ENCODE measurements at regions not wholly inside any gene's neighbourhood (a gene's known extent, or its start where the extent isn't known, plus 50 kb on each side); places are given as distances from the start of the nearest gene placed in this dataset.

DNA sequence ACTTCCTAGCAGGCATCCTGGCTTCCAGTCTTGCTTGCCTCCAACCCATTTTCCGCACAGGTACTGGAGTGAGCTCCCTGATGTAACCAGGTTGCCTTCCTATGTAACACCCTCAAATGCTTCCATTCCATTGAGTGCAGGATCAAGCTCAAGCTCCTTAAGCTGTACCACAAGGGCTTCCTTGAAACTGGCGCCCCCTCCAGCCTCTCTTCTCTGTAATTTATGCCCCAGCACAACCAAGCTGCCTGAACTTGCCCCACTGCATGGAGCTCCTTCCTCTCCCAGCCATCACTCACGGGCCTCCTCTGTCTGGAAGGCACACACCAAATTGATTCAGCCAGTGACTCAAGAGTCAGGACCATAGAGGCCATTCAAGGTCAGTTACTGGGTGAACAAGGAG is 234.8 kb upstream of the RPL38 start:
- H3K36me3 ChIP-seq (ENCODE audit: control insufficient read depth in 2 of 2, insufficient read depth in 2 of 2, low read length in 1 of 2): no peaks in the 10 kb centered on the region
- no peak overlapping the region for H3K4me3 ChIP-seq (ENCODE audit: low read length in 2 of 2)
- 83% methylated on average over 3 of the region's 3 CpGs for WGBS
- H3K4me1 ChIP-seq (ENCODE audit: control insufficient read depth in 2 of 2, insufficient read depth in 2 of 2, low read length in 2 of 2): no peaks in the 10 kb centered on the region
- H3K27ac ChIP-seq (ENCODE audit: low read depth in 1 of 2, low read length in 1 of 2): no peak overlapping the region
- no peak for DNase-seq (ENCODE audit: low read depth in 6 of 9, low spot score in 9 of 9)
- H3K27me3 ChIP-seq (ENCODE audit: control insufficient read depth in 2 of 2, insufficient read depth in 1 of 2, low read length in 1 of 2): peaks cover 0 to 10% of the 10 kb centered on the region in 2 donors
- no peaks in the 10 kb centered on the region for H3K9me3 ChIP-seq (ENCODE audit: control insufficient read depth in 2 of 2, insufficient read depth in 1 of 2, low read length in 1 of 2)

DNA sequence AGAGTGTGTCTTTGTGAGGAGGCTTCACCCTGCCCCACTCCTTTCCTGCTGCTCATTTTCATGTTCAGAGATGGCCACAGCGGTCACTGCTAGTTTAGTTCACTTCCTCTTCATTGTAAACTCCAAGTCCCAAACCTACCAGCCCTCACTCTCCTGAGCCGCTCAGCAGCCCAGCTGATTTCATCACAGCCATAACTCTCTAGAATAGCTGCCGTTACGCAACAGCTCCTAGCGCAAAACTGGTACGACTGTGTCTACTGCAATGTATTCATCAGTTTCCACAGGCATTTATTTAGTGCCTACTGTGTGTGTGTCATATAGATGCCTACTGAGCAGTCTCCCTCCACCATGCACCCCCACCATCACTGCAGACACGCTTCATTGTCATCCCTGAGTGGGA is 233.5 kb upstream of the RPL38 start:
- WGBS: 57% methylated on average over 7 of the region's 7 CpGs
- H3K4me1 ChIP-seq (ENCODE audit: control insufficient read depth in 2 of 2, insufficient read depth in 2 of 2, low read length in 2 of 2): no peaks in the 10 kb centered on the region
- H3K27me3 ChIP-seq (ENCODE audit: control insufficient read depth in 2 of 2, insufficient read depth in 1 of 2, low read length in 1 of 2): peaks cover 0 to 10% of the 10 kb centered on the region in 2 donors
- H3K9me3 ChIP-seq (ENCODE audit: control insufficient read depth in 2 of 2, insufficient read depth in 1 of 2, low read length in 1 of 2): no peaks in the 10 kb centered on the region
- H3K27ac ChIP-seq (ENCODE audit: low read depth in 1 of 2, low read length in 1 of 2): no peak overlapping the region
- no peak for DNase-seq (ENCODE audit: low read depth in 6 of 9, low spot score in 9 of 9)
- no peaks in the 10 kb centered on the region for H3K36me3 ChIP-seq (ENCODE audit: control insufficient read depth in 2 of 2, insufficient read depth in 2 of 2, low read length in 1 of 2)
- H3K4me3 ChIP-seq (ENCODE audit: low read length in 2 of 2): no peak overlapping the region

DNA sequence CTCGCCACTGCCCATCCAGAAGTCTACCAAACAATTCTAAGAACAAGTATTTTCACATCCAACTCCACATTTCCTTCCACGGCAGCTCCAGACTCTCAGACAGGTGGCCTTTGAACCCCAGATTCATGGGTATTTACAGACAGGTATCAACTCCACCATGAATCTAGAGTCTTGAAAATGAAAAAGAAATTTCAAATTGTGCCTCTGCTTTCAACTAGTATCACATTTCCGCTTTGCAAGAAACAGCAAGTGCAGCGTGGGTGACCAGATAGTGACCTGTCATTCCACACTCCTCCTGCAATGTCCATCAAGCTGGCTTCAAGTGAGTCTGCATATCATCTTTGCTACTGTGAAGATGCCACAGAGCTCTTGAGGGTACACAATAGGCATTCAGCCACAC is 232.4 kb upstream of the RPL38 start:
- WGBS: 89% methylated on average over 4 of the region's 4 CpGs

DNA sequence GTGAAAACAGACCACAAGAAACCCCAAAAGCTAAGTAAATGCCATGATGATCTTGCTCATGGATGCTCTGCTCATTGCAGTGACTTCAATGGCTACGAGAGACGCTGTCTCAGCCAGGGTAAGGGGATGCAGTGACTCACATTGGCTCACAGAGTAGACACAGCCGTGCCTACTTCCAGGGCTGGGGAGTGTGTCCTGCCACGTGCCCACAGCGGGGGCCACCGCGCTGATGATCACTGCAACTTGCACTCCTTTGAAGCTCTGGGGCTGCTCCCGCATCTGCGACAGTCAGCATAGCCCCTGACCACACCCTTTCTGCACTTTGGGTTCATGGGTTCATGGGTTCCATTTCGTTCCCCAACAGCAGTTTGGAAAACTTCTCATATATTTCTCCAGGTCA is 231.4 kb upstream of the RPL38 start:
- Histone ChIP-seq H3K4me3 (ENCODE audit: low read length in 2 of 2) (no peak overlapping the region), H3K27ac (ENCODE audit: low read depth in 1 of 2, low read length in 1 of 2) (no peak overlapping the region), H3K4me1 (ENCODE audit: control insufficient read depth in 2 of 2, insufficient read depth in 2 of 2, low read length in 2 of 2) (peaks cover 0 to 8% of the 10 kb centered on the region in 2 donors), H3K9me3 (ENCODE audit: control insufficient read depth in 2 of 2, insufficient read depth in 1 of 2, low read length in 1 of 2) (no peaks in the 10 kb centered on the region), H3K36me3 (ENCODE audit: control insufficient read depth in 2 of 2, insufficient read depth in 2 of 2, low read length in 1 of 2) (no peaks in the 10 kb centered on the region), H3K27me3 (ENCODE audit: control insufficient read depth in 2 of 2, insufficient read depth in 1 of 2, low read length in 1 of 2) (peaks cover 0 to 10% of the 10 kb centered on the region in 2 donors)
- DNase-seq (ENCODE audit: low read depth in 6 of 9, low spot score in 9 of 9): no peak
- 93% methylated on average over 10 of the region's 10 CpGs for WGBS

More for the DNA sequence above, 232.4 kb upstream of the RPL38 start:
- Histone ChIP-seq H3K36me3 (ENCODE audit: control insufficient read depth in 2 of 2, insufficient read depth in 2 of 2, low read length in 1 of 2) (no peaks in the 10 kb centered on the region), H3K4me1 (ENCODE audit: control insufficient read depth in 2 of 2, insufficient read depth in 2 of 2, low read length in 2 of 2) (peaks cover 0 to 4% of the 10 kb centered on the region in 2 donors), H3K4me3 (ENCODE audit: low read length in 2 of 2) (no peak overlapping the region), H3K27ac (ENCODE audit: low read depth in 1 of 2, low read length in 1 of 2) (no peak overlapping the region), H3K9me3 (ENCODE audit: control insufficient read depth in 2 of 2, insufficient read depth in 1 of 2, low read length in 1 of 2) (no peaks in the 10 kb centered on the region), H3K27me3 (ENCODE audit: control insufficient read depth in 2 of 2, insufficient read depth in 1 of 2, low read length in 1 of 2) (peaks cover 0 to 10% of the 10 kb centered on the region in 2 donors)
- DNase-seq (ENCODE audit: low read depth in 6 of 9, low spot score in 9 of 9): no peak

DNA sequence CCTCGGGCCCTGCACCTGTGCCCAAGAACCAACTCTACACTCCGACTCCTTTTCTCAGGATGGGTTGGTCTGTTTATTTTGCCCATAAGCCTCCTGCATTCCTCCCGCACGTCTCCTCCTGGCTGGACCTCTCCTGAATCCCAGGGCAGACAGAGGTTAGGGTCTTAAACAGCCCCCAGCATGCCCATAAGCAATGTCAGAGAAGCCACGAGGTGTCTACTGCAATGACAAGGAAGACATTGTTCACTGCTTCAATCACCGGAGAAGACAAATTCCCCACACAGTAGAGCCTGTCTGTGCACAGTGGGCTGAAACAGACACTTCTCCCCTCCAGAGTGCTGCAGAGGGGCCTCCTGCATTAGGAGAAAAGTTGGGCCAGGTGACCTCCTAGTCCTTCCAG is 230.6 kb upstream of the RPL38 start:
- 90% methylated on average over 6 of the region's 6 CpGs for whole genome bisulfite sequencing
- Histone ChIP-seq H3K27me3 (ENCODE audit: control insufficient read depth in 2 of 2, insufficient read depth in 1 of 2, low read length in 1 of 2) (peaks cover 0 to 10% of the 10 kb centered on the region in 2 donors), H3K9me3 (ENCODE audit: control insufficient read depth in 2 of 2, insufficient read depth in 1 of 2, low read length in 1 of 2) (no peaks in the 10 kb centered on the region), H3K36me3 (ENCODE audit: control insufficient read depth in 2 of 2, insufficient read depth in 2 of 2, low read length in 1 of 2) (no peaks in the 10 kb centered on the region), H3K4me3 (ENCODE audit: low read length in 2 of 2) (no peak overlapping the region), H3K4me1 (ENCODE audit: control insufficient read depth in 2 of 2, insufficient read depth in 2 of 2, low read length in 2 of 2) (peaks cover 0 to 13% of the 10 kb centered on the region in 2 donors), H3K27ac (ENCODE audit: low read depth in 1 of 2, low read length in 1 of 2) (no peak overlapping the region)
- DNase-seq (ENCODE audit: low read depth in 6 of 9, low spot score in 9 of 9): no peak

DNA sequence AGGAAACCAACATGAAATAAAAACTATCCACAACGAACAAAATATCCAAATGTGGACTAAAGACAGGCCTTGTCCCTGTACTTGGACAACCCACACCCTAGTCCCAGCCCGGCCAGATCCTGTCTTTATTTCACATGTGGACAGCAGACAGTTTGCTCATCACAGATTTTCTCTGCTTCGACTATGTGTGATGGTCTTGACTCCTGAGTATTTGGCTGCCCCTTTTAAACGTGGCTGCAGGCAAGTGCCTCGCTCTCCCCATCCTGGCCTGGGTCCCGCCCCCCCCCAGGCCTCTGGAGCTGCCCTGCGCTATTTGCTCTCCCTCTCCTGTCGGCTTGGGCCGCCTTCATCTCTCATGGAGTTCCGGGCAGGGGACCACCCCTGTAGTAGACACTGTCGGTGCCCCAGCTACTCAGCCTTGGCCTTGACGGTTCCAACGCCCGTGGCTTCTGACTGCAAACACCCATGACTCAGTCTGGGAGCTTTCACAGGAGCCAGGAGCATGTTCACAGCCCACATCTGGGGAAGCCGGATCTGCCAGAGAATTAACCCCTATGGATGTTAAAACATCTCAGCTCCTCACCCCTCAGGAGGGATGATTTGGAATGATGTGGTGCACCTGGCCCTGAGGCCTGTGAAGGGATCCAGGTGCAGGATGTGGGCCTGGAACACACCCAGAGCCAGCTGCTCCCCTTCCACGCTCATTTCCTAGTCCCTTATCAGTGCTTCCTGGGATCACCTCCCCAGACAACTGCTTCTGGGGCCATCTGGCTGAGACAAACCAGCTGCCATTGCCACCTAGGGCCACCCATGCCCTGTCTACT is 229.7 kb upstream of the RPL38 start:
- 92% methylated on average over 16 of the region's 16 CpGs for WGBS
- no peaks in the 10 kb centered on the region for H3K36me3 ChIP-seq (ENCODE audit: control insufficient read depth in 2 of 2, insufficient read depth in 2 of 2, low read length in 1 of 2)
- no peak for DNase-seq (ENCODE audit: low read depth in 6 of 9, low spot score in 9 of 9)
- no peak overlapping the region for H3K27ac ChIP-seq (ENCODE audit: low read depth in 1 of 2, low read length in 1 of 2)
- H3K27me3 ChIP-seq (ENCODE audit: control insufficient read depth in 2 of 2, insufficient read depth in 1 of 2, low read length in 1 of 2): peaks cover 0 to 6% of the 10 kb centered on the region in 2 donors
- no peaks in the 10 kb centered on the region for H3K9me3 ChIP-seq (ENCODE audit: control insufficient read depth in 2 of 2, insufficient read depth in 1 of 2, low read length in 1 of 2)
- H3K4me3 ChIP-seq (ENCODE audit: low read length in 2 of 2): no peak overlapping the region
- peaks cover 0 to 13% of the 10 kb centered on the region in 2 donors for H3K4me1 ChIP-seq (ENCODE audit: control insufficient read depth in 2 of 2, insufficient read depth in 2 of 2, low read length in 2 of 2)

DNA sequence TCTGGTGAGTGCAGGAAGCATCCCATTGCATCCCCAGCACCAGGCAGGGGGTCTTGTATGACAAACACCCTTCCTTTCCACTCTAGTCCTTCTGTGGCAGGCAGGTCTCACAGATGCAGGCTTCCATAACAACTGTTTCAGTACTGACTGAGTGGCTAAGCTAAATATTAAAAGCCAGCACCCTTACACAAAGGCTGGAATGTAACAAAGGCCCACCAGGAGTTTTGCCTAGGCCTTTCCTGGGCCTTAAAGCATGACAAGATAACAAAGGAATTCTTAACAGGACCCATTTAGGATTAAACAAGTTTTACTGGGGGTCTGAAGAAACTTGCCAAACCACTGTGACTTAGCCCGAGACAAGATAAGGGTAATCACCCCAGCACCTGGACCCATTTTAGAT is 228.9 kb upstream of the RPL38 start:
- WGBS: 97% methylated on average over 1 of the region's 1 CpG
- no peaks in the 10 kb centered on the region for H3K36me3 ChIP-seq (ENCODE audit: control insufficient read depth in 2 of 2, insufficient read depth in 2 of 2, low read length in 1 of 2)
- peaks cover 0 to 13% of the 10 kb centered on the region in 2 donors for H3K4me1 ChIP-seq (ENCODE audit: control insufficient read depth in 2 of 2, insufficient read depth in 2 of 2, low read length in 2 of 2)
- H3K9me3 ChIP-seq (ENCODE audit: control insufficient read depth in 2 of 2, insufficient read depth in 1 of 2, low read length in 1 of 2): no peaks in the 10 kb centered on the region
- no peak for DNase-seq (ENCODE audit: low read depth in 6 of 9, low spot score in 9 of 9)
- peaks cover 0 to 6% of the 10 kb centered on the region in 2 donors for H3K27me3 ChIP-seq (ENCODE audit: control insufficient read depth in 2 of 2, insufficient read depth in 1 of 2, low read length in 1 of 2)
- no peak overlapping the region for H3K27ac ChIP-seq (ENCODE audit: low read depth in 1 of 2, low read length in 1 of 2)
- no peak overlapping the region for H3K4me3 ChIP-seq (ENCODE audit: low read length in 2 of 2)

DNA sequence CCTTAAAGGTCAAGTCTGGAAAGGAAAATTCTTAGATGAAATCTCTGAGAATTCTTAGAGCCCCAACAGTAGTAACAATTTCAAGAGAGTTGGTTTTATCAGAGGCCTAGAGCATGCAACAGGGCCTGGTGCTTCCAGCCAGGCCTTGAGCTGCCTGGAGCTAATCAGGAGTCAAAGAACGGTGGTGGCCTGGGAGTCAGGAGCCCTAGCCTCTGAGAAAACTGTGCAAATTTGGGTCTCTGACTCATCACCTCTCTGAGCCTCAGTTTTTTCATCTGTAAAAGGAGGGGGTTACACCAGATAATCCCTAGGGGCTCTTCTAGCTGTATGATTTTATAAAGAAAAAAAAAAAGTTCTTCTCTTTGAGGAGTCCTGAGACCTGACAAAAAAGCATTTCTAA is 227.3 kb upstream of the RPL38 start:
- no peaks in the 10 kb centered on the region for H3K9me3 ChIP-seq (ENCODE audit: control insufficient read depth in 2 of 2, insufficient read depth in 1 of 2, low read length in 1 of 2)
- no peak overlapping the region for H3K4me3 ChIP-seq (ENCODE audit: low read length in 2 of 2)
- peaks cover 0 to 13% of the 10 kb centered on the region in 2 donors for H3K4me1 ChIP-seq (ENCODE audit: control insufficient read depth in 2 of 2, insufficient read depth in 2 of 2, low read length in 2 of 2)
- H3K36me3 ChIP-seq (ENCODE audit: control insufficient read depth in 2 of 2, insufficient read depth in 2 of 2, low read length in 1 of 2): no peaks in the 10 kb centered on the region
- 91% methylated on average over 1 of the region's 1 CpG for WGBS
- H3K27me3 ChIP-seq (ENCODE audit: control insufficient read depth in 2 of 2, insufficient read depth in 1 of 2, low read length in 1 of 2): no peaks in the 10 kb centered on the region
- no peak for DNase-seq (ENCODE audit: low read depth in 6 of 9, low spot score in 9 of 9)
- no peak overlapping the region for H3K27ac ChIP-seq (ENCODE audit: low read depth in 1 of 2, low read length in 1 of 2)

DNA sequence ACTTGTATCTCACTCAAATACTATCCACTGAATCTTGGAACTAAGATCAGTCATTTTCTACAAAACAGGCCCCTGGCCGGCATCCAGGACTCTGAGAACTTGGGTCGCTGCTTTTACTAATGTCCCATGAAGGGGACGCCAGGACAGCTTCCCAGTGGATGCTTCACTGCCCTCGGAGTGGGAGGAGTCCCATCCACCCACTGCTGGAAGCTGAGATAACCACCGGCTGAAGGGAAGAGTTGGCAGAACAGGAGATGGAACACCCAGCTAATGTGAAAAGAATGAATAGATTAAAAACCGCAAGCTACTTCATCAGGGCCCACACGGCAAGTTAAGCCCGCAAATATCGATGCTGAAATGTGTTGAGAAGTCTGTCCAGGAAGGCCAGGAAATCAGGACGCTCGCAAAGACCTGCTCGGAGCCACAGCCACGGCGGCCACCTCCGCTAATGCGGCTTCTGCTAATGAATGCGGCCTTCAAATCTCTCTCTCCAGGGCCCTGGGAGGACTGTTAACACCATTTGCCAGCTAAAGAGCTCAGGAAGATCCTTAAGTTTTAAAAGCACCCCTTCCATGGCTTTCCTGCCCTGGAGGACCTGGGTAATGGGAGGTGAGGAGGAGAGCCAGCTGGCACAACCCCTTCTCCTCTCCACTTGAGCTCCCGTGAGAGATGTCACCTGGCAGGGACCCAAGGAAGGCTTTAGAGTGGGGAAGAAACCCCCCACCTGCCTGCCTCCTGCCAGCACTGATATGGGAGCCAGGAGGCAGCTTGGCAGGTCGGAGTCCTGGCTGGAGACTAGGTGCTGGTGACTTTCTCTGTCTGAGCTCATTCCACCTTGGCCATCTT is 226.6 kb upstream of the RPL38 start:
- DNase-seq (ENCODE audit: low read depth in 6 of 9, low spot score in 9 of 9): peak in 1 of 9 donors; percentile 21
- 91% methylated on average over 19 of the region's 19 CpGs for WGBS
- Histone ChIP-seq H3K36me3 (ENCODE audit: control insufficient read depth in 2 of 2, insufficient read depth in 2 of 2, low read length in 1 of 2) (no peaks in the 10 kb centered on the region), H3K9me3 (ENCODE audit: control insufficient read depth in 2 of 2, insufficient read depth in 1 of 2, low read length in 1 of 2) (no peaks in the 10 kb centered on the region), H3K4me3 (ENCODE audit: low read length in 2 of 2) (no peak overlapping the region), H3K27ac (ENCODE audit: low read depth in 1 of 2, low read length in 1 of 2) (no peak overlapping the region), H3K27me3 (ENCODE audit: control insufficient read depth in 2 of 2, insufficient read depth in 1 of 2, low read length in 1 of 2) (no peaks in the 10 kb centered on the region), H3K4me1 (ENCODE audit: control insufficient read depth in 2 of 2, insufficient read depth in 2 of 2, low read length in 2 of 2) (peaks cover 0 to 16% of the 10 kb centered on the region in 2 donors)

All from thymus (tissue), 11 donors.